ENCODE measurements at regions not wholly inside any gene's neighbourhood (a gene's known extent, or its start where the extent isn't known, plus 50 kb on each side); places are given as distances from the start of the nearest gene placed in this dataset.

DNA sequence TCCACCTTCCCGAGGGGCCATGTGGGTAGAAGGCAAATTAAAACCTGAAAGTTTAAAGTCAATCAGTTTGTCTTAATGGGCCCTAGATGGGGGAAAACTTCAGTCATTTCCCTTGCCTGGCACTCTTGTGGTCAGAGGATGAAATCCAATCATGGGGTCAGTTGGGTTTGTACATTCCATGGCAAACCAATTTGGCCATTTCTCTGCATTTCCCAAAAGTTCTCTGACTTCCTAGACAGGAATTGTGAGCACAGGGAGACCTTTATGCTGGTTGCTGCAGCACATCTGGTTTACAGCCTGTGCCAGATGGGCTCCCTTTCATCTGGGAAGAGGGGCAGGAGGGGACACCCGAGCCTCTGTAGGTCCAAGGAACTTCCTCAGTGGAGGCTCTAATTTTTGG lies 113.0 kb downstream of the CYP26A1 start:
- DNase-seq (ENCODE audit: low read depth): no peak
- no peak overlapping the region for H3K4me3 ChIP-seq (ENCODE audit: low read depth, low read length)
- TF ChIP-seq, protein P1, sequence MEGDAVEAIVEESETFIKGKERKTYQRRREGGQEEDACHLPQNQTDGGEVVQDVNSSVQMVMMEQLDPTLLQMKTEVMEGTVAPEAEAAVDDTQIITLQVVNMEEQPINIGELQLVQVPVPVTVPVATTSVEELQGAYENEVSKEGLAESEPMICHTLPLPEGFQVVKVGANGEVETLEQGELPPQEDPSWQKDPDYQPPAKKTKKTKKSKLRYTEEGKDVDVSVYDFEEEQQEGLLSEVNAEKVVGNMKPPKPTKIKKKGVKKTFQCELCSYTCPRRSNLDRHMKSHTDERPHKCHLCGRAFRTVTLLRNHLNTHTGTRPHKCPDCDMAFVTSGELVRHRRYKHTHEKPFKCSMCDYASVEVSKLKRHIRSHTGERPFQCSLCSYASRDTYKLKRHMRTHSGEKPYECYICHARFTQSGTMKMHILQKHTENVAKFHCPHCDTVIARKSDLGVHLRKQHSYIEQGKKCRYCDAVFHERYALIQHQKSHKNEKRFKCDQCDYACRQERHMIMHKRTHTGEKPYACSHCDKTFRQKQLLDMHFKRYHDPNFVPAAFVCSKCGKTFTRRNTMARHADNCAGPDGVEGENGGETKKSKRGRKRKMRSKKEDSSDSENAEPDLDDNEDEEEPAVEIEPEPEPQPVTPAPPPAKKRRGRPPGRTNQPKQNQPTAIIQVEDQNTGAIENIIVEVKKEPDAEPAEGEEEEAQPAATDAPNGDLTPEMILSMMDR (IDR thresholded peaks at IDR 0.05; ENCODE audit: insufficient read depth, low read length): no peak

DNA sequence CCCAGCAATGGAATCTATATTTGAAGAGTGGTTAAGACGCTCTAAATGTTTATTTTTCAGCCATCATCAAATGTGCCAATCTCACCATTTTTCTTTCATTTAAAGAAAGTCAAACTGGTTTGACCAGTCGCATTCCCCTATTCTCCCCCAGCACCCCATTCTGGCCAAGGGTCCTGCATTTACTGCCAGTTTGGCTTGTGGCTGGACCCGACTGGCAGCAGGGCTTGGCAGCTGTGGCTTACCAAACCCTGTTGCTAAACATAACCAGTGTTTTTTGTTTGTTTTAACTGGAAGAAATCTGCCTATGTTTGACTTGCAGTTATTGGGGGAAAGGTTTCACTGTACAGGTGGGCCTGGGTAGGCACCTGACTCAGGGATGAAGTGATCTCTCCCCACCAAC lies 116.3 kb downstream of the CYP26A1 start:
- TF ChIP-seq, protein P1 (IDR thresholded peaks at IDR 0.05; ENCODE audit: insufficient read depth, low read length): no peak
- no peak overlapping the region for H3K4me3 ChIP-seq (ENCODE audit: low read depth, low read length)
- DNase-seq (ENCODE audit: low read depth): no peak

DNA sequence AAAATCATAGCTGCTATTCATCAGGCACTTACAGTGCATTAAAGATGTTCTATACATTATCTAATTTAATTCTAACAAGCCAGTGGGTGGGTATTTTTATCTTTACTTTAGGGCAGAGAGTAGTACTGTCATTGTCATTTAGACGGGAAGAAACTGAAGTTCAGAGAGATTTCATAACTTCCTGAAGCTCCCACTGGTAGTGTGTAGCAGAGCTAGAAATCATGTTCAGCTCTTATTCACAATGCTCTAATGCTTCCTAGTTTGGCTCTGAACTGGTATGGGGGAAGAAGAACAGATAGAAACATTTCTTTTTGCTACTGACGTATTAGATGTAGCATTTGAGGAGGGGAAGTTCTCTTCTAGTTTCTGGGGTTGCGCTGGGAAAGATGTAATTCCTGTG lies 116.7 kb downstream of the CYP26A1 start:
- TF ChIP-seq, protein P1 (IDR thresholded peaks at IDR 0.05; ENCODE audit: insufficient read depth, low read length): no peak
- no peak overlapping the region for H3K4me3 ChIP-seq (ENCODE audit: low read depth, low read length)
- DNase-seq (ENCODE audit: low read depth): no peak

DNA sequence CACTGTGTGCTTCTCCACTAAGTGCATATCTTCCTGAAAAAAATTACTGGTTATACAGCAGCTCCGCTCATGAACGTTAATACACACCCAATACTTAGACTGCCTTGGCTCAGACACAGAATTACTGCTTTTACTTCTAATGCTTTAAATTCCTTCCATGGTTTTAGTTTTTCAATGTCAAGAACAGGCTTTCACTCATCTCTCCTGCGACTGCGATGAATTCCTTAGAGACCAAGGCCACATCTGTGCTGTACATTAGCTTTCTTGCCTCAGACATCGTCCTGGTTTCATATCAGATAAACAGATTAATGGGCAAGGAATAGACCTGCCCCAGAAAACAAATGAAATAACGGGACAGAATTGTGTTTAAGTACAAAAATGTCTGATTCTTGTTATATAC lies 120.2 kb downstream of the CYP26A1 start:
- H3K4me3 ChIP-seq (ENCODE audit: low read depth, low read length): no peak overlapping the region
- TF ChIP-seq, protein P1 (IDR thresholded peaks at IDR 0.05; ENCODE audit: insufficient read depth, low read length): no peak
- no peak for DNase-seq (ENCODE audit: low read depth)

- peak; percentile 50 for DNase-seq (ENCODE audit: low read depth)
- TF ChIP-seq, protein P1 (IDR thresholded peaks at IDR 0.05; ENCODE audit: insufficient read depth, low read length): no peak
- H3K4me3 ChIP-seq (ENCODE audit: low read depth, low read length): peak overlapping the region; percentile 47
Observed at GRCh38 chr10:93198401-93199131, 124.9 kb downstream of the CYP26A1 start.

DNA sequence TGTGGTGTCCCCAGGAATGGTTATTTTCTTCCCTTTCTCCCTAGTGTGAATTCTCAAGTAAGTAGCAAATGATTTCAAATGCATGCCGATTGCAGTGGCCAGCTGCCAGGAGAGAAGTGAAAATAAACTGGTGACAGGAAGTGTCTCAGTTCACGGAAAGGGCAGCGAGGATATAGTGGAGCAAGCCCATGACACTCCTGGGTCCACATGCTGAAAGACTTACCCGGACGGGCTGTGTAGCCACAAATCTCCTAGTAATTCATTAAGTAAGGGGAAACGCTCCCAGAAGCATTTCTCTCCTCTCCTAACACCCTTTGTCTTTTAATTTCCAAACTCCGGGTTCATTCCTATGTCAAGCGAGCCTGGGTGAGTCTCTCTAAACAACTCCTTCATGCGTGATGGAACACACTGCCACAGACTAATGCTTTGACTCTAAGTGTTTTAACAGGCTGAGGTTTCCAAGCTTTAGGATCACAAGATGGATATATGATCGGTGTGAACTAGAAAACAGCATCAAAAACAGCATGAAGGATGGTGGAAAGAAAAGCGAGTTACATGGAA lies 125.6 kb downstream of the CYP26A1 start:
- TF ChIP-seq, protein P1 (IDR thresholded peaks at IDR 0.05; ENCODE audit: insufficient read depth, low read length): no peak
- peak; percentile 48 for DNase-seq (ENCODE audit: low read depth)
- H3K4me3 ChIP-seq (ENCODE audit: low read depth, low read length): peak overlapping the region; percentile 47
